ENCODE measurements at regions not wholly inside any gene's neighbourhood (a gene's known extent, or its start where the extent isn't known, plus 50 kb on each side); places are given as distances from the start of the nearest gene placed in this dataset.

- Histone ChIP-seq H2AFZ (ENCODE audit: insufficient read depth, low read length, poor library complexity) (no peak overlapping the region), H3K9ac (ENCODE audit: low read length) (no peak overlapping the region), H3K79me2 (ENCODE audit: control insufficient read depth, insufficient read depth, low read length, poor library complexity) (no peaks in the 10 kb centered on the region), H3K79me1 (ENCODE audit: low read length) (no peaks in the 10 kb centered on the region), H2BK12ac (ENCODE audit: low read length) (no peak overlapping the region), H3K14ac (ENCODE audit: low read length) (no peak overlapping the region), H3K4me2 (ENCODE audit: low read length) (no peak overlapping the region), H3K23ac (ENCODE audit: low read length) (no peak overlapping the region), H3K27me3 (ENCODE audit: insufficient read depth, low read length) (no peaks in the 10 kb centered on the region), H4K8ac (ENCODE audit: low read depth, low read length) (no peak overlapping the region), H3K18ac (ENCODE audit: low read length) (no peak overlapping the region), H4K91ac (ENCODE audit: low read depth, low read length) (no peak overlapping the region), H3K4ac (ENCODE audit: low read depth, low read length) (no peak overlapping the region), H3K9me3 (ENCODE audit: insufficient read depth, low read depth, low read length) (no peaks in the 10 kb centered on the region), H3K4me3 (ENCODE audit: low read depth, low read length) (no peak overlapping the region), H3K36me3 (ENCODE audit: control insufficient read depth in 1 of 2, insufficient read depth in 2 of 2, low read length in 2 of 2) (no peaks in the 10 kb centered on the region), H3K4me1 (ENCODE audit: control insufficient read depth in 1 of 2, insufficient read depth in 2 of 2, low read length in 2 of 2) (no peaks in the 10 kb centered on the region), H3K27ac (ENCODE audit: low read depth, low read length) (no peak overlapping the region), H4K12ac (ENCODE audit: low read depth, low read length) (no peak overlapping the region), H2BK5ac (ENCODE audit: low read depth, low read length, poor library complexity) (no peak overlapping the region), H2BK120ac (ENCODE audit: insufficient read depth, low read length, poor library complexity) (no peak overlapping the region), H2AK5ac (ENCODE audit: low read length) (no peak overlapping the region)
- DNase-seq: no peak
- WGBS (ENCODE audit: extremely low coverage, insufficient coverage, insufficient read length): no CpG with 5 or more reads among the region's 4 CpGs
Observed at GRCh38 chr1:222404710-222405109, 143.2 kb downstream of the HHIPL2 start.

- H3K18ac ChIP-seq (ENCODE audit: low read length): no peak overlapping the region
- H3K36me3 ChIP-seq (ENCODE audit: control insufficient read depth in 1 of 2, insufficient read depth in 2 of 2, low read length in 2 of 2): no peaks in the 10 kb centered on the region
- no peak overlapping the region for H3K9ac ChIP-seq (ENCODE audit: low read length)
- H4K12ac ChIP-seq (ENCODE audit: low read depth, low read length): no peak overlapping the region
- no peak overlapping the region for H3K27ac ChIP-seq (ENCODE audit: low read depth, low read length)
- no peaks in the 10 kb centered on the region for H3K9me3 ChIP-seq (ENCODE audit: insufficient read depth, low read depth, low read length)
- no peak overlapping the region for H2BK120ac ChIP-seq (ENCODE audit: insufficient read depth, low read length, poor library complexity)
- H3K4me3 ChIP-seq (ENCODE audit: low read depth, low read length): no peak overlapping the region
- no peak overlapping the region for H3K4me2 ChIP-seq (ENCODE audit: low read length)
- H3K4ac ChIP-seq (ENCODE audit: low read depth, low read length): no peak overlapping the region
- DNase-seq: no peak
- no peaks in the 10 kb centered on the region for H3K79me1 ChIP-seq (ENCODE audit: low read length)
- H3K79me2 ChIP-seq (ENCODE audit: control insufficient read depth, insufficient read depth, low read length, poor library complexity): no peaks in the 10 kb centered on the region
- H4K91ac ChIP-seq (ENCODE audit: low read depth, low read length): no peak overlapping the region
- no peak overlapping the region for H2AFZ ChIP-seq (ENCODE audit: insufficient read depth, low read length, poor library complexity)
- H2BK12ac ChIP-seq (ENCODE audit: low read length): no peak overlapping the region
- no peak overlapping the region for H3K14ac ChIP-seq (ENCODE audit: low read length)
- H3K4me1 ChIP-seq (ENCODE audit: control insufficient read depth in 1 of 2, insufficient read depth in 2 of 2, low read length in 2 of 2): no peaks in the 10 kb centered on the region
- H3K23ac ChIP-seq (ENCODE audit: low read length): no peak overlapping the region
- H4K8ac ChIP-seq (ENCODE audit: low read depth, low read length): no peak overlapping the region
- no peak overlapping the region for H2BK5ac ChIP-seq (ENCODE audit: low read depth, low read length, poor library complexity)
- no peak overlapping the region for H2AK5ac ChIP-seq (ENCODE audit: low read length)
- H3K27me3 ChIP-seq (ENCODE audit: insufficient read depth, low read length): no peaks in the 10 kb centered on the region
Observed at GRCh38 chr1:222399197-222399596, 148.7 kb downstream of the HHIPL2 start.

GRCh38 chr1:222394224-222394623 is 153.7 kb downstream of the HHIPL2 start:
- Histone ChIP-seq H3K4me2 (ENCODE audit: low read length) (no peak overlapping the region), H2AFZ (ENCODE audit: insufficient read depth, low read length, poor library complexity) (no peak overlapping the region), H3K79me1 (ENCODE audit: low read length) (no peaks in the 10 kb centered on the region), H2AK5ac (ENCODE audit: low read length) (no peak overlapping the region), H4K12ac (ENCODE audit: low read depth, low read length) (no peak overlapping the region), H3K27me3 (ENCODE audit: insufficient read depth, low read length) (no peaks in the 10 kb centered on the region), H3K18ac (ENCODE audit: low read length) (no peak overlapping the region), H3K4ac (ENCODE audit: low read depth, low read length) (no peak overlapping the region), H2BK5ac (ENCODE audit: low read depth, low read length, poor library complexity) (no peak overlapping the region), H3K79me2 (ENCODE audit: control insufficient read depth, insufficient read depth, low read length, poor library complexity) (no peaks in the 10 kb centered on the region), H3K4me3 (ENCODE audit: low read depth, low read length) (no peak overlapping the region), H3K27ac (ENCODE audit: low read depth, low read length) (no peak overlapping the region), H3K9me3 (ENCODE audit: insufficient read depth, low read depth, low read length) (no peaks in the 10 kb centered on the region), H4K8ac (ENCODE audit: low read depth, low read length) (no peak overlapping the region), H3K23ac (ENCODE audit: low read length) (no peak overlapping the region), H3K4me1 (ENCODE audit: control insufficient read depth in 1 of 2, insufficient read depth in 2 of 2, low read length in 2 of 2) (no peaks in the 10 kb centered on the region), H4K91ac (ENCODE audit: low read depth, low read length) (no peak overlapping the region), H2BK120ac (ENCODE audit: insufficient read depth, low read length, poor library complexity) (no peak overlapping the region), H3K14ac (ENCODE audit: low read length) (no peak overlapping the region), H2BK12ac (ENCODE audit: low read length) (no peak overlapping the region), H3K36me3 (ENCODE audit: control insufficient read depth in 1 of 2, insufficient read depth in 2 of 2, low read length in 2 of 2) (no peaks in the 10 kb centered on the region), H3K9ac (ENCODE audit: low read length) (no peak overlapping the region)
- no peak for DNase-seq
- whole genome bisulfite sequencing (ENCODE audit: extremely low coverage, insufficient coverage, insufficient read length): no CpG with 5 or more reads among the region's 1 CpG

GRCh38 chr1:222392556-222392955 is 155.3 kb downstream of the HHIPL2 start:
- no peak overlapping the region for H3K4me2 ChIP-seq (ENCODE audit: low read length)
- no peak overlapping the region for H2BK120ac ChIP-seq (ENCODE audit: insufficient read depth, low read length, poor library complexity)
- no CpG with 5 or more reads among the region's 3 CpGs for WGBS (ENCODE audit: extremely low coverage, insufficient coverage, insufficient read length)
- H4K12ac ChIP-seq (ENCODE audit: low read depth, low read length): no peak overlapping the region
- H2BK5ac ChIP-seq (ENCODE audit: low read depth, low read length, poor library complexity): no peak overlapping the region
- no peaks in the 10 kb centered on the region for H3K27me3 ChIP-seq (ENCODE audit: insufficient read depth, low read length)
- no peak overlapping the region for H4K8ac ChIP-seq (ENCODE audit: low read depth, low read length)
- H3K9me3 ChIP-seq (ENCODE audit: insufficient read depth, low read depth, low read length): peaks cover 1% of the 10 kb centered on the region
- H3K79me2 ChIP-seq (ENCODE audit: control insufficient read depth, insufficient read depth, low read length, poor library complexity): no peaks in the 10 kb centered on the region
- H3K36me3 ChIP-seq (ENCODE audit: control insufficient read depth in 1 of 2, insufficient read depth in 2 of 2, low read length in 2 of 2): no peaks in the 10 kb centered on the region
- no peak overlapping the region for H3K4me3 ChIP-seq (ENCODE audit: low read depth, low read length)
- no peak overlapping the region for H3K18ac ChIP-seq (ENCODE audit: low read length)
- no peak overlapping the region for H3K4ac ChIP-seq (ENCODE audit: low read depth, low read length)
- no peak overlapping the region for H3K27ac ChIP-seq (ENCODE audit: low read depth, low read length)
- H3K23ac ChIP-seq (ENCODE audit: low read length): no peak overlapping the region
- H2AK5ac ChIP-seq (ENCODE audit: low read length): no peak overlapping the region
- no peak overlapping the region for H4K91ac ChIP-seq (ENCODE audit: low read depth, low read length)
- H2AFZ ChIP-seq (ENCODE audit: insufficient read depth, low read length, poor library complexity): no peak overlapping the region
- no peak for DNase-seq
- H2BK12ac ChIP-seq (ENCODE audit: low read length): no peak overlapping the region
- no peaks in the 10 kb centered on the region for H3K79me1 ChIP-seq (ENCODE audit: low read length)
- H3K14ac ChIP-seq (ENCODE audit: low read length): no peak overlapping the region
- no peak overlapping the region for H3K9ac ChIP-seq (ENCODE audit: low read length)
- H3K4me1 ChIP-seq (ENCODE audit: control insufficient read depth in 1 of 2, insufficient read depth in 2 of 2, low read length in 2 of 2): no peaks in the 10 kb centered on the region
